Activated B cell treated with CpG ODN at 0.5 μM for 24 hours (primary cell): ENCODE measurements at regions not wholly inside any gene's neighbourhood (a gene's known extent, or its start where the extent isn't known, plus 50 kb on each side); places are given as distances from the start of the nearest gene placed in this dataset.

ENCODE experiments used
- ATAC-seq: fragments of 200-7000 bp; cut with Tn5 transposase; one replicate; pipeline ENCODE4 v1.10.0; 2021; ENCODE audit warnings: low read depth, mild to moderate bottlenecking, moderate library complexity
- CTCF ChIA-PET: fragments of 350-600 bp; sonication (Branson Sonifier 250); formaldehyde crosslinking; loops from one replicate; lab custom pipeline; 2021; ENCODE audit warnings: antibody characterized with exemption; lab: Charles Lee
- POLR2A ChIA-PET: fragments of 350-600 bp; sonication (Branson Sonifier 250); formaldehyde crosslinking; loops from one replicate; lab custom pipeline; 2021; ENCODE audit warnings: antibody characterized with exemption; lab: Charles Lee
- DNase-seq: peaks from one replicate; pipeline ENCODE4 v3.0.0; 2022
- H3K27ac Mint-ChIP-seq: one replicate; pipeline ENCODE4 v1.8.0; 2020; ENCODE audit warnings: mixed read lengths
- H3K27me3 Mint-ChIP-seq: one replicate; pipeline ENCODE4 v1.8.0; 2021; ENCODE audit warnings: mixed read lengths
- H3K36me3 Mint-ChIP-seq: one replicate; pipeline ENCODE4 v1.8.0; 2021; ENCODE audit warnings: low read depth, mixed read lengths
- H3K4me1 Mint-ChIP-seq: one replicate; pipeline ENCODE4 v1.8.0; 2021; ENCODE audit warnings: mixed read lengths
- H3K4me3 Mint-ChIP-seq: one replicate; pipeline ENCODE4 v1.8.0; 2020; ENCODE audit warnings: mild to moderate bottlenecking, mixed read lengths
- H3K9me3 Mint-ChIP-seq: one replicate; pipeline ENCODE4 v1.8.0; 2020; ENCODE audit warnings: mixed read lengths
- intact Hi-C: fragments of 100-400 bp; cut with micrococcal nuclease; formaldehyde crosslinking; loops from one replicate; pipeline ENCODE4 v1.15.1; 2024
- TF ChIP-seq, protein P1 (sequence below): fragments of 200-600 bp; IDR thresholded peaks from one replicate; pipeline ENCODE4 v1.8.0; 2022; ENCODE audit warnings: antibody characterized with exemption, mild to moderate bottlenecking

DNA sequence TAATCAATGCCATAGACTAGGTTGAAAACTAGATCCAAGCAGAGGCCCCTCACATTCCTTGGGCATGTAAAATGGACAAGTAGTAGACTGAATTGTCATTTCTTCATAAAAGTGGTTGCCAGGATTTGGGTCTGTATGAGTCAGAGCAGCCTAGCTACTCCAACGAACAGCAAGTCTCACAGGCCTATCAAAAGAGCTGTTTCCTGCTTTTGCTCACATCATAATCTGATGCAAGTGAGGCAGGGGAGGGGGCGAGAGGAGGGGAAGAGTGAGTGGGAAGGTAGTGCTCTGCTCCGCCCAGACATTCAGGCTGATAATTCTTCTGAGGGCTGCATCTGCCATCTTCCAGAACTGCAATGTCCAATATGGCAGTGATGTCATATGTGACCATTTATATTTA, 228.9 kb upstream of the PRICKLE2 start:
- no peak overlapping the region for H3K27ac Mint-ChIP-seq
- no peaks in the 10 kb centered on the region for H3K36me3 Mint-ChIP-seq
- no peaks in the 10 kb centered on the region for H3K4me1 Mint-ChIP-seq
- no peak overlapping the region for H3K4me3 Mint-ChIP-seq
- no peaks in the 10 kb centered on the region for H3K9me3 Mint-ChIP-seq
- DNase-seq (no peak), ATAC-seq (no peak)
- no peaks in the 10 kb centered on the region for H3K27me3 Mint-ChIP-seq
- POLR2A ChIA-PET: no interaction called here
- intact Hi-C loops: no loop called here
- TF ChIP-seq, protein P1, sequence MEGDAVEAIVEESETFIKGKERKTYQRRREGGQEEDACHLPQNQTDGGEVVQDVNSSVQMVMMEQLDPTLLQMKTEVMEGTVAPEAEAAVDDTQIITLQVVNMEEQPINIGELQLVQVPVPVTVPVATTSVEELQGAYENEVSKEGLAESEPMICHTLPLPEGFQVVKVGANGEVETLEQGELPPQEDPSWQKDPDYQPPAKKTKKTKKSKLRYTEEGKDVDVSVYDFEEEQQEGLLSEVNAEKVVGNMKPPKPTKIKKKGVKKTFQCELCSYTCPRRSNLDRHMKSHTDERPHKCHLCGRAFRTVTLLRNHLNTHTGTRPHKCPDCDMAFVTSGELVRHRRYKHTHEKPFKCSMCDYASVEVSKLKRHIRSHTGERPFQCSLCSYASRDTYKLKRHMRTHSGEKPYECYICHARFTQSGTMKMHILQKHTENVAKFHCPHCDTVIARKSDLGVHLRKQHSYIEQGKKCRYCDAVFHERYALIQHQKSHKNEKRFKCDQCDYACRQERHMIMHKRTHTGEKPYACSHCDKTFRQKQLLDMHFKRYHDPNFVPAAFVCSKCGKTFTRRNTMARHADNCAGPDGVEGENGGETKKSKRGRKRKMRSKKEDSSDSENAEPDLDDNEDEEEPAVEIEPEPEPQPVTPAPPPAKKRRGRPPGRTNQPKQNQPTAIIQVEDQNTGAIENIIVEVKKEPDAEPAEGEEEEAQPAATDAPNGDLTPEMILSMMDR: no peak
- CTCF ChIA-PET: no interaction called here

DNA sequence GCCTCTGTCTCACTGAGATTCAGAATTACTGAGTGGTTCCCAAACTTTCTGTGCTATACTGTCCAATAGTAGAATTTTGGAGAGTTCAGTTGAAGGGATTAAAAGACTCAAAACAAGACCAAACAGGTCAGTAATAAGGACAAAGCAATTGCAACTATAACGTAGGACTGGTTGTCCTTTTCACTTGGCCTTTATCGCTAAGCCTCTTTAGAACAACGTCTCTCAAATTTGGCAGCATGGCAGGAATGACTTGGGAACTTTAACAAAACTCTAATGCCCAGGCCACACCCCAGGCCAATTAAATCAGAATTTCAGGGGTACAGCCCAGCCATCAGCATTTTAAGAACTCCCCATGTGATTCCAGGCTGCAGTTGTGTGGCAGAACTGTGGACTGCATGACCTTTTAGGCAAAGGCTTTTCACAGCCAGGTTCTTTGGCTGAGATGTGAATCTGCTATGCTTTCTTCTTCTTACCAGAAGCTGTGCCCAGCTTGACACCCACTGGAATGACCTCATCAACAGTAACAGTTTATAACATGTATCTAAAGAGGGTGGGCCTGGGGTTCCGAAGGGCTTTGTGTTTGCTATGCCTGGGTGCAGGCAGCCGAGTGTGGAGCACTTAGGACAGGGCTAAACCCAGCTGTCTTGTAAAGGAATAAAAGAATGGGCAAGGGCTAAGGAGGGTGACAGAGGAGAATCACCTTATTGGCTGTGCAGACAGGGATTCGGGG, 226.2 kb upstream of the PRICKLE2 start:
- Mint-ChIP-seq H3K9me3 (no peaks in the 10 kb centered on the region), H3K4me3 (no peak overlapping the region), H3K27me3 (peaks cover 10% of the 10 kb centered on the region), H3K36me3 (no peaks in the 10 kb centered on the region), H3K27ac (no peak overlapping the region), H3K4me1 (no peaks in the 10 kb centered on the region)
- TF ChIP-seq, protein P1: no peak
- no peak for ATAC-seq
- intact Hi-C loops: no loop called here
- CTCF ChIA-PET: no interaction called here
- DNase-seq: no peak
- POLR2A ChIA-PET: no interaction called here

DNA sequence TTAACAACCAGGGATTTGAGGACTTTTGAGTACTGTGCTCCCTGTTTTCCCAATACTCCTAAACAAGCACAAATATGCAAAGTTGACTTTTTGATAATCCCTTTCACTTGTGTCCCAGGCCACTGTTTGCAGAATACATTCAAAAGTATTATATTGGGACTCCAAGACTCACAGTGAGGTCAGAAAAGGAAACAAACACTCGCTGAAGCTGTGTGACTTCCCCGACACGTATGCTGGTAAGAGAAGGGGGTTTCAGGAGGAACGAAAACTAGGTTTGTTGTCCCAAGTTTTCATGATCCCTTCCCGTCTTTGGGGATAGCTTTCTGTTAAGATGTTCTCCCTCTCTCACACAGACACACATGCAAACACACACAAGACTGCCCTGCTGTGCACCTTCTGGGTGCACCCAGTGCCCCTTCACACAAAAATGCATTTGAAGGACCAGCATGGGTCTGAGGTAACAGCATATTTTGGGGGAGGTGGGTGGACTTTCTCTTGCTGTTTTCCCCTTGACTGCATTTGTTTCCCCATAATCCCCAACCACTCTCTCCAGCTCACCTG, 225.2 kb upstream of the PRICKLE2 start:
- H3K27ac Mint-ChIP-seq: no peak overlapping the region
- no peak overlapping the region for H3K4me3 Mint-ChIP-seq
- intact Hi-C loops: no loop called here

DNA sequence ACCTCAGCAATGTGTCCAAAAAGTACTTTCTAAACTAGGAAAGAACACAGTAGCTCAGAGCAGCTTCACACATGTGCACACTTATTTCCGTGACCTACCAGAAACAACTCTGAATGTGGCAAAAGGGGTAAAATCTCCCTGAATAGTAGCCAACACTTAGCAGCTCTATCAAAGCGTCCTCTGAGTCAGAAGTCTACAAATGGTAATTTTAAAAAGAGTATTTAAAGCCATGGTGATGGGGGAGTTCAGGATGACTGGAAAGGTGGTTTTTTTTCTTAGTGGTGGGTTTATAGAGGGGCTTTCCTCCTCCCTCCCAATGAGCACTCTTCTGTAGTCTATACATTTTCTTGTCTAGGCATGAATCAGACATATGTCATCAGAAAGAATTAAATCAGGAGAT, 223.8 kb upstream of the PRICKLE2 start:
- CTCF ChIA-PET: no interaction called here
- ATAC-seq: no peak
- H3K4me1 Mint-ChIP-seq: no peaks in the 10 kb centered on the region
- intact Hi-C loops: no loop called here
- no peak for DNase-seq
- peaks cover 22% of the 10 kb centered on the region for H3K27me3 Mint-ChIP-seq
- H3K27ac Mint-ChIP-seq: no peak overlapping the region
- H3K4me3 Mint-ChIP-seq: no peak overlapping the region
- TF ChIP-seq, protein P1: no peak
- H3K9me3 Mint-ChIP-seq: no peaks in the 10 kb centered on the region
- H3K36me3 Mint-ChIP-seq: no peaks in the 10 kb centered on the region
- POLR2A ChIA-PET: interaction anchor here (0.6 kb wide), 1 partner anchor 1636 kb away, joined by 6 read pairs; no protein-coding TSS in a partner anchor

More for the DNA sequence above, 225.2 kb upstream of the PRICKLE2 start:
- ATAC-seq (no peak), DNase-seq (no peak)
- ChIA-PET CTCF (no interaction called here), POLR2A (no interaction called here)
- TF ChIP-seq, protein P1: no peak
- no peaks in the 10 kb centered on the region for H3K4me1 Mint-ChIP-seq
- peaks cover 17% of the 10 kb centered on the region for H3K27me3 Mint-ChIP-seq
- H3K9me3 Mint-ChIP-seq: no peaks in the 10 kb centered on the region
- no peaks in the 10 kb centered on the region for H3K36me3 Mint-ChIP-seq

DNA sequence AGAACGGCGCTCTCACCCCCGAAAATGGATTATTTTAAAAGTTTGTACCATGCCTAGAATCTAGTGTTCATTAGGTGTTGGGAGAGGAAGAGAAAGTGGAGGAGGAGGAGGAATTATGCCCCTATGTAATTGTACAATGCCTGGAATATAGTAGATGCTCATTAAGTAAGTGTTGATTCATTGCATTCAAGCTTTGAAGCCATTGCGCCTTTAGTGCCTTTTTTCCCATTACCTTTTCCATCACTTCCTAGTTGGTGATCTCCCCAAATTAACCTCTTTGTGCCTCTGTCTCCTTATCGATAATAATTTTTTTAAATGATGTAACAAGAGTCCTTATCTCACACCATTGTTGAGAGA, 220.7 kb upstream of the PRICKLE2 start:
- DNase-seq (no peak), ATAC-seq (no peak)
- H3K4me1 Mint-ChIP-seq: no peaks in the 10 kb centered on the region
- no peaks in the 10 kb centered on the region for H3K36me3 Mint-ChIP-seq
- no peaks in the 10 kb centered on the region for H3K9me3 Mint-ChIP-seq
- peaks cover 43% of the 10 kb centered on the region for H3K27me3 Mint-ChIP-seq
- ChIA-PET CTCF (no interaction called here), POLR2A (no interaction called here)
- H3K4me3 Mint-ChIP-seq: no peak overlapping the region
- intact Hi-C loops: no loop called here
- H3K27ac Mint-ChIP-seq: no peak overlapping the region
- TF ChIP-seq, protein P1: no peak
